NCI-H187 treated with DMSO at 0.1 percent for 48 hours (cell line): ENCODE measurements at regions not wholly inside any gene's neighbourhood (a gene's known extent, or its start where the extent isn't known, plus 50 kb on each side); places are given as distances from the start of the nearest gene placed in this dataset.
"Not testable (repeated sequence)": the region's sequence is repeated elsewhere in the genome, so short reads cannot be mapped to it uniquely, and the experiment has no call there.

Experiments
- DNase-seq: peaks from one replicate; lab custom pipeline; 2025; lab: John Stamatoyannopoulos, UW

- no peak for DNase-seq
Measured at GRCh38 chr2:149709496-149710263, 122.1 kb upstream of the MMADHC start.

- no peak for DNase-seq
Measured at GRCh38 chr2:149703281-149703680, 115.7 kb upstream of the MMADHC start.

- DNase-seq: no peak
Measured at GRCh38 chr2:149702571-149702970, 115.0 kb upstream of the MMADHC start.

GRCh38 chr2:149701241-149701640 is 113.7 kb upstream of the MMADHC start:
- no peak for DNase-seq

- no peak for DNase-seq
Measured at GRCh38 chr2:149692961-149693396, 105.4 kb upstream of the MMADHC start.

GRCh38 chr2:149690825-149691224 is 103.2 kb upstream of the MMADHC start:
- DNase-seq: no peak

GRCh38 chr2:149687052-149687427 is 99.5 kb upstream of the MMADHC start:
- DNase-seq: no peak

- DNase-seq: no peak
Measured at GRCh38 chr2:149686136-149687051, 98.8 kb upstream of the MMADHC start.

- not testable (repeated sequence) for DNase-seq
Measured at GRCh38 chr2:149685401-149685800, 97.8 kb upstream of the MMADHC start.

- no peak for DNase-seq
Measured at GRCh38 chr2:149679286-149679685, 91.7 kb upstream of the MMADHC start.

- DNase-seq: no peak
Measured at GRCh38 chr2:149677416-149677815, 89.8 kb upstream of the MMADHC start.

GRCh38 chr2:149670086-149670485 is 82.5 kb upstream of the MMADHC start:
- DNase-seq: no peak

- DNase-seq: no peak
Measured at GRCh38 chr2:149666809-149667320, 79.3 kb upstream of the MMADHC start.

- DNase-seq: no peak
Measured at GRCh38 chr2:149664896-149665295, 77.3 kb upstream of the MMADHC start.

GRCh38 chr2:149662556-149662955 is 75.0 kb upstream of the MMADHC start:
- no peak for DNase-seq

GRCh38 chr2:149661844-149662243 is 74.3 kb upstream of the MMADHC start:
- no peak for DNase-seq

GRCh38 chr2:149658553-149658952 is 71.0 kb upstream of the MMADHC start:
- no peak for DNase-seq

GRCh38 chr2:149657401-149658040 is 69.9 kb upstream of the MMADHC start:
- no peak for DNase-seq

- no peak for DNase-seq
Measured at GRCh38 chr2:149656996-149657395, 69.4 kb upstream of the MMADHC start.

GRCh38 chr2:149653831-149654445 is 66.4 kb upstream of the MMADHC start:
- no peak for DNase-seq

GRCh38 chr2:149652926-149653325 is 65.4 kb upstream of the MMADHC start:
- DNase-seq: no peak

GRCh38 chr2:149652526-149652925 is 65.0 kb upstream of the MMADHC start:
- no peak for DNase-seq
